Fibroblast of pulmonary artery (primary cell): ENCODE measurements at regions not wholly inside any gene's neighbourhood (a gene's known extent, or its start where the extent isn't known, plus 50 kb on each side); places are given as distances from the start of the nearest gene placed in this dataset.

ENCODE experiments used
- DNase-seq: peaks from one replicate; pipeline ENCODE4 v3.0.0-alpha.2; 2010; ENCODE audit warnings: low read depth
- H3K4me3 ChIP-seq: replicated peaks from 2 replicates; pipeline ENCODE4 v1.5.1; 2011; ENCODE audit warnings: low read depth, mild to moderate bottlenecking, control low read depth, low read length, moderate library complexity
- TF ChIP-seq, protein P1 (sequence below): IDR thresholded peaks from 2 replicates; pipeline ENCODE4 v1.5.1; 2011; ENCODE audit warnings: mild to moderate bottlenecking, control low read depth, low read length, inconsistent platforms; ENCODE audit errors: missing control alignments

DNA sequence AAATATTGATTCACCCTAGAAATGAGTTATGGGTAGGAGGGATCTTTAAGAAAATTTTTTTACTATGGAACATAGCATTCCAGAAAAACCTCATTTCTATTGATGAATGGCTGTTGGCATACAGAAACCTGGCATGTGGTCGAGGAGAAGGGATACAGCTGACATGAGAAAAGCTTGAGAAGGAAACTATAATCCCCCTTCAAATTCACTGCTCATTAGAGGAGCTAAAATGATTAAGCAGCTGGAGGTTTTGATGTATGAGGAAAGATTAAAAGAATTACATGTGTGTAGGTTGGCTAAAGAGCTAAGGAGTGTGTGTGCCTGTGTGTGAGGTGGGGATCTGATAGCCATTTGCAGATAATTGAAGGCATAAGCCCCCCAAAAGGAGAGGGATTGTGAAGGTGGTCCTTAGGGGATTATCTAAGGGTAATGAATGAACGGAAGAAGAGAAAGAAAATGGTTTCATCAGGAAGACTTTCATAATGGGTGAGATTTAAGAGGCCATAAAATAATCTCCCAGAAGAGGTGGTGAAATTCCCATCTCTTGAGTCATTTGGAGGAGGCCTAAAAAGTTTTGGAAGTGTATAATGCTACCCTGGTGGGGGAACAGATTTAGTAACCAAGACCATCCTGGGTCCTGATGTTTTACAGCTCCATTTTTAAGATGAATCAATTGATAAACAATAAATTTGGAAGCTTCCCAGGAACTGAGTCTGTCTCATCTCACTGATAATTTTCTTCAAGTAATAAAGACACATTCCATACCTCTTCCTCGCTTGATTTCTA, 272.0 kb upstream of the HAND2 start:
- DNase-seq = peak; percentile 7
- TF ChIP-seq, protein P1, sequence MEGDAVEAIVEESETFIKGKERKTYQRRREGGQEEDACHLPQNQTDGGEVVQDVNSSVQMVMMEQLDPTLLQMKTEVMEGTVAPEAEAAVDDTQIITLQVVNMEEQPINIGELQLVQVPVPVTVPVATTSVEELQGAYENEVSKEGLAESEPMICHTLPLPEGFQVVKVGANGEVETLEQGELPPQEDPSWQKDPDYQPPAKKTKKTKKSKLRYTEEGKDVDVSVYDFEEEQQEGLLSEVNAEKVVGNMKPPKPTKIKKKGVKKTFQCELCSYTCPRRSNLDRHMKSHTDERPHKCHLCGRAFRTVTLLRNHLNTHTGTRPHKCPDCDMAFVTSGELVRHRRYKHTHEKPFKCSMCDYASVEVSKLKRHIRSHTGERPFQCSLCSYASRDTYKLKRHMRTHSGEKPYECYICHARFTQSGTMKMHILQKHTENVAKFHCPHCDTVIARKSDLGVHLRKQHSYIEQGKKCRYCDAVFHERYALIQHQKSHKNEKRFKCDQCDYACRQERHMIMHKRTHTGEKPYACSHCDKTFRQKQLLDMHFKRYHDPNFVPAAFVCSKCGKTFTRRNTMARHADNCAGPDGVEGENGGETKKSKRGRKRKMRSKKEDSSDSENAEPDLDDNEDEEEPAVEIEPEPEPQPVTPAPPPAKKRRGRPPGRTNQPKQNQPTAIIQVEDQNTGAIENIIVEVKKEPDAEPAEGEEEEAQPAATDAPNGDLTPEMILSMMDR = no peak
- no peak overlapping the region for H3K4me3 ChIP-seq

DNA sequence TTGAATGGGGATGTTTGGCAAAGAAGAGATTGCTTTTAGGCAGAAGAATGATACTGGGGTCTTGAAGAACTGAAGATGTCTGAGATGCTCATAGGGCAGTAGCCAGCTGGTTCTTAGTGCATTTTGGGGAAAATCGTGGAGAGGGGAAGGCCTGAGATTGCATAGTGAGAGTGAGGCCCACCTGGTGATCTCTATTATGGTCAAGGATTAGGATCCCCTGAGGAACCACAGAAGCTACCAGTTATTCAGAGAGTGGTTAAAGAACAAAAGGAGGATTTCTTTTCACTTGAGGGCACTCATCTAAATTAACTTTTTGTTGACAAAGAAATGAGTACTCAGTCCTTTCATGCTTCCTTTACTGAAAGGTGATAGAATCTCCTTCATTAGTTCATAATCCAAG, 271.3 kb upstream of the HAND2 start:
- H3K4me3 ChIP-seq = no peak overlapping the region
- TF ChIP-seq, protein P1 = no peak
- no peak for DNase-seq

DNA sequence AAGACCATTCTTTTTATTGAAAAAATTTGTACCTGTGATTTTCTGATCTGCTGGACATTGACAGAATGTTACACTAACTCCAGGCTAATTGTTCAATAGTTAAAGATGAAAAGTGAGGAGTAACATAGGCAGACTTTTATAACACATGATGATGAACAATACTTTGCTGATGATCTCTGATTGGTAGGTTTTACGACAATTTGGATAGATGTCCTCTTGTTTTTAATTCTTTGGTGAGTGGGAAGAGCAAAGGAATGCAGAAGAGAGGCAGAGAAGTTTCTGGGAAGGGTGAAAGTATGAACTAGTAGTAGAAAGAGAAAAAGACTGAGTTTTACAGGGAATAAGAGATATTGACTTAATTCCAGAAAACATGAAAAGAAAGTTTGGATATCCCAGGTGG, 267.3 kb upstream of the HAND2 start:
- TF ChIP-seq, protein P1 = no peak
- no peak overlapping the region for H3K4me3 ChIP-seq
- DNase-seq = no peak

DNA sequence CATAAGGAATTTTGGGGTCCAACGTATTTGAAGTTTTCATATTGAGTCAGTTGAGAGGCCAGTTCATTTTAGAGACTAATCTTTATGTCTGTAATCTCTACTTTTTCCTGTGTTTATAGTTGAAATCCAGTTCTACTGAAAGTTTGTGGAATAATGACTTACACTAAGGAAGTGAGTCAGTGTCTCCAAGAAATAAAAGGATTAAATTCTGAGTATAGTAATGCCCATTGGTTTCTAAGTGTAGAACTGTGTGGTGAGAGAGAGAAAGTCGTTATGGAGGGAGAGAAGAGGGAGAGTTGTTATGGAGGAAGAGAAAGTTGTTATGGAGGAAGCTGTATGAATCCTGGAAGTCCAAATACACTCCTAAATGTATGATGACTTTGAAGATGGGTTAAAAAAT, 264.6 kb upstream of the HAND2 start:
- TF ChIP-seq, protein P1 = no peak
- peak overlapping the region; percentile 17 for H3K4me3 ChIP-seq
- peak; percentile 71 for DNase-seq

DNA sequence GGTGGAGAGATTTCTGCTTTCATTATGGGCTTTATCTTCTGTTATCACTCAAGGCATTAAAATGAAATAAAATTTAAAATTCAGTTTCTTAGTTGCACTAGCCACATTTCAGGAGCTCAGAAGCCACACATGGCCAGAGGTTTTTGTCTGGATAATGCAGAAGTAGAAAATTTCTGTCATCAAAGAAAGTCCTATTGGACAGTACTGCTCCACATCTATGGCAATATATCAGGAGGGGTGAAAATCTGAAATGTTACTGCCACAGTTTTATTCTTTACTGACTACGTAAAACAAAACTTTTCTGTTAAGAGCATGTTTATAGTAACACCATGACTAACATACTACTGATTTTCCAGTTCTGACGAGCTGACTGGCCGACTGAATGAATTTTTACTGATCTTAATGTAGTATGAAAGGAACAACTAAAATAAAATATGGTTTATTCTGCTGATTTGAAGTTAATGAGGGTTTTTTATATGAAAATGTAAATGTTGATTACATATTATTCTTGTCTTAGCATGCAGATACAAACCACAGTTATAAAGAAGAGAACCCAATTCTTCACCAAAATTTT, 264.0 kb upstream of the HAND2 start:
- TF ChIP-seq, protein P1 = no peak

DNA sequence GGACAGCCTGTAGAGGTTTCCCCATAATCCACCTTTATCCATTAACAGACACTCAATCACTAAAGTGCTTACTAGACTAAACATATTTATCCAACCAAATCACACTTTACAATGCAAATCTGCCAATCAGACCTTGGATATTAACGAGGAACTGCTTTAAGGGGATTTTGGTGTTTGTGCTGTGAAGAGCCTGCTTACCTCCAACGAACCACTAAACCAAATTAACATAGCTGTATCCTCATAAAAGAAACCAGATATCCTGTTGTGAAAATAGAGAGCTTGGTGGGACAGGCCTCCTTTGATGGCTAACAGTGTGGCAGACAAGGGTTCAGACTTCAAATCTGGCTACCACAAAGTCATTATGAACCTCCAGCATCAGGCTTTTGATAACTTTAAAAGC, 252.6 kb upstream of the HAND2 start:
- no peak overlapping the region for H3K4me3 ChIP-seq
- TF ChIP-seq, protein P1 = no peak
- no peak for DNase-seq

More for the DNA sequence above, 264.0 kb upstream of the HAND2 start:
- DNase-seq = peak; percentile 17
- H3K4me3 ChIP-seq = peak overlapping the region; percentile 17
